ENCODE measurements at regions not wholly inside any gene's neighbourhood (a gene's known extent, or its start where the extent isn't known, plus 50 kb on each side); places are given as distances from the start of the nearest gene placed in this dataset.

DNA sequence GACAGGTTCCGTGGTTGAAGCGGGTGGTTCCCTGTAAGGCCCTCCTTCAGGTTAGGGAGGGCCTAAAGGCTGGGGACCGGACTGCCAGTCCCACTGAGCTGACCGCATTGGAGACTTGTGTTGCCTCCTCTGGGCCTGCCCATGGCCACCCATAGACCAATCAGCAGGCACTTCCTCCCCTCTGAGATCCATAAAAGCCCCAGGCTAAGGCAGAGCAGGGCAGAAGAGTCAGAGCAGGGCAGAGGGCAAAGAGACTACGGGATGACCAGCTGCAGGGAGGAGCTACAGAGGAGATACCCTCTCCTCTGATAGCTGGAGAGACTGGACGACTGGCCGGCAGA lies 537.4 kb downstream of the TENT5A start:
- TF ChIP-seq TAF1 (IDR thresholded peaks at IDR 0.05; ENCODE audit: borderline replicate concordance, insufficient read depth, low read length) = no peak
- TF ChIP-seq POLR2AphosphoS5 (IDR thresholded peaks at IDR 0.05; ENCODE audit: low read depth, low read length) = no peak
- TF ChIP-seq, protein P1, sequence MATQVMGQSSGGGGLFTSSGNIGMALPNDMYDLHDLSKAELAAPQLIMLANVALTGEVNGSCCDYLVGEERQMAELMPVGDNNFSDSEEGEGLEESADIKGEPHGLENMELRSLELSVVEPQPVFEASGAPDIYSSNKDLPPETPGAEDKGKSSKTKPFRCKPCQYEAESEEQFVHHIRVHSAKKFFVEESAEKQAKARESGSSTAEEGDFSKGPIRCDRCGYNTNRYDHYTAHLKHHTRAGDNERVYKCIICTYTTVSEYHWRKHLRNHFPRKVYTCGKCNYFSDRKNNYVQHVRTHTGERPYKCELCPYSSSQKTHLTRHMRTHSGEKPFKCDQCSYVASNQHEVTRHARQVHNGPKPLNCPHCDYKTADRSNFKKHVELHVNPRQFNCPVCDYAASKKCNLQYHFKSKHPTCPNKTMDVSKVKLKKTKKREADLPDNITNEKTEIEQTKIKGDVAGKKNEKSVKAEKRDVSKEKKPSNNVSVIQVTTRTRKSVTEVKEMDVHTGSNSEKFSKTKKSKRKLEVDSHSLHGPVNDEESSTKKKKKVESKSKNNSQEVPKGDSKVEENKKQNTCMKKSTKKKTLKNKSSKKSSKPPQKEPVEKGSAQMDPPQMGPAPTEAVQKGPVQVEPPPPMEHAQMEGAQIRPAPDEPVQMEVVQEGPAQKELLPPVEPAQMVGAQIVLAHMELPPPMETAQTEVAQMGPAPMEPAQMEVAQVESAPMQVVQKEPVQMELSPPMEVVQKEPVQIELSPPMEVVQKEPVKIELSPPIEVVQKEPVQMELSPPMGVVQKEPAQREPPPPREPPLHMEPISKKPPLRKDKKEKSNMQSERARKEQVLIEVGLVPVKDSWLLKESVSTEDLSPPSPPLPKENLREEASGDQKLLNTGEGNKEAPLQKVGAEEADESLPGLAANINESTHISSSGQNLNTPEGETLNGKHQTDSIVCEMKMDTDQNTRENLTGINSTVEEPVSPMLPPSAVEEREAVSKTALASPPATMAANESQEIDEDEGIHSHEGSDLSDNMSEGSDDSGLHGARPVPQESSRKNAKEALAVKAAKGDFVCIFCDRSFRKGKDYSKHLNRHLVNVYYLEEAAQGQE (IDR thresholded peaks at IDR 0.05; ENCODE audit: insufficient read depth in 1 of 2, low read depth in 2 of 2, low read length in 2 of 2) = no peak

All from PFSK-1 (cell line).